GM18502 (cell line): ENCODE measurements at regions not wholly inside any gene's neighbourhood (a gene's known extent, or its start where the extent isn't known, plus 50 kb on each side); places are given as distances from the start of the nearest gene placed in this dataset.

Experiments used
- ATAC-seq: cut with Tn5 transposase; IDR thresholded peaks from one replicate; pipeline ENCODE4 v1.9.1; 2021; ENCODE audit warnings: mild to moderate bottlenecking; ENCODE audit not compliant: unreplicated experiment, poor library complexity

DNA sequence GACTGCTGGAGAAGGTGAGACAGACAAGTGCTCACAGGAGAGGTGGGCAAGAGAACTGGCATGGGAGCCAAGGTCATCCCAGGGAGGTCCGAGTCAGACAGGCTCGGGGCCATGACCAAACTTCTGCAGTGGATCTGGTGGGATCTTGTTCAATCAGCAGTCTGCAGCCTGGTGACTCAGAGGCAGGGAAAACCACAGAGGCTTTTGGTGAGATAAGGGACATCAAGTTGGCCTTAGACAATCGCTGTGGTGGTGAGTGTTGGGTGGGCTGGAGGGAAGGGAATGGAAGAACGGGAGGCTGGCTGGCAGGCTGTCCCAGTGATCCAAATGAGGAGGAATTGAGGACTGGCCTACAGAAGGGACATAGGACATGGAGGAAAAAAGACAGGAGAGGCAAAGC, 123.8 kb downstream of the TMEM174 start:
- ATAC-seq: no peak

DNA sequence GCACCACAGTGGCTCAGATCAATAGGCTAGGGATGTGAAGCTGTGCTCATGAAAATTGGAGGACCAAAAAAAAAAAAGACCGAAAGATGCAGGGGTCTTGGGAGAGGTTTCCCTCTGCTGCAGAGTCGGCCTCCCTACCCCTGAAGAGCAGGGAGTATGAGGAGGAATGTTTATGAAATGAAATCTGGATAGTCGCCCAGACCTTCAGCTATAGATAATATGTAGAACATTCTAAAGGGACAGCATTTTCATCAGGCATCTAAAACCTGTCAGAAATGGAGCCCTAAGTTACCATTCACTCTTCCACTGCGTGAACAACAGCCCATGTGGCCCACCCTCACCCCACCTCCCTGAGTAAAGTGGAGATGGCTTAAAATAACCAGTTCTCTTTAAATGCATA, 122.9 kb downstream of the TMEM174 start:
- no peak for ATAC-seq

DNA sequence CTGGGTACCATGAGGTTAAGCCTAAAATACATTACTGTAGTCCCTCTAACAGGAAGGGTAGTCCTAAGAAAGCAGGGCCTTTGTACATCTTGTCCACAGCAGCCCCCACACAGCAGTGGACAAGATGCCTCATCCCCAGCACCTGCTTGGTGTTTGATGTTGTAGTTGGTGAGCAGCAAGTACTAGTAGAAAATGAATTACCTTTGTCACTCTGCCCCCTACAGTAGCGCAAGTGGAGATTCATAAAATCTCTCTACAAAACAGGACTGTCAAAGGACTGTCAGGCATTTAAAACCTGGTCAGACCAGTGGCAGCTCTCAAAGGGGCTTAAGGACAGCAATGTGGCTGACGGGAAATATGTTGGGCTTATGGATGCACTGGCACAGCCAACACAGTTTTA, 122.5 kb downstream of the TMEM174 start:
- no peak for ATAC-seq

DNA sequence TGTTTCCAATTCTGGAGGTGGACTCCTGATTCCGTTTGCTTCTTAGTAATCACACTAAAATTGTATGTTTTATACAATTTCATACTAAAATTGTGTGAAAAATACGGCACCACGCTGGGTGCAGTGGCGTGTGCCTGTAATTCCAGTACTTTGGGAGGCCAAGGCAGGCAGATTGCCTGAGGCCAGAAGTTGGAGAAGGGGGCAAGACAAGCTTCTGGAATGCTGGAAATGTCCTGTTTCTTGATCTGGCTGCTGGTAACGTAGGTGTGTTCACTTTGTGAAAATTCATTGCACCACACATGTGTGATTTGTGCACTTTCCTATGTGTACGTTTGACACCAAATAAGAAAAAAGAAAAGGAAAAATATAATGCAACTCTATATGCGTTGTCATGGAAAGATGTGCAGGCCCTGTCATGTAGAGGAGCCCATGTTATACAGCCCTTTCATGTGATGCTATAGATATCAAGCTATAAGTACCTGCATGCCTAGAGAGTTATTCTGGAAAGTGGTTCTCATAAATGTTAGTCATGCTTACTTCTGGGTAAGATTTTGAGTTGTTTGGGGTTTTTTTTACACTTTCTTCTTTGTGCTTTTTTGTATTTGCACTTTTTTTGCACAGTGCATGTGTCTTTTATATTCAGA, 119.9 kb downstream of the TMEM174 start:
- no peak for ATAC-seq

DNA sequence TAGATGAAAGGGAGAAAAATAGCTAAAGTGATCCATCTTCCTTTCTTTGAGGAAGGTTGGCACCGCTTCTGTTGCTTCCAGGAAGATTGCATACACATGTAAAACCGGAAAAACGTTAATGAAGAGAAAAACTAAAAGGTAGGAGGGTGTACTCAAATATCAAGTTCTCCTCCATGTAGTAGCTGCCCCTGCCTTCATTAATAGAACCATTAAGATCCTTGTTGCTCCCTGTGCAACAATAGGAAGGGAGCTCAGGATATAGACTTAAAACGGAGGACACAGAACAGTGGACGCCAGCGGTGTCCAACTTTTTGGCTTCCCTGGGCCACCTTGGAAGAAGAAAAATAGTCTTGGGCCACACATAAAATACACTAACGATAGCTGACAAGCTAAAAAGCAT, 118.9 kb downstream of the TMEM174 start:
- ATAC-seq: no peak

DNA sequence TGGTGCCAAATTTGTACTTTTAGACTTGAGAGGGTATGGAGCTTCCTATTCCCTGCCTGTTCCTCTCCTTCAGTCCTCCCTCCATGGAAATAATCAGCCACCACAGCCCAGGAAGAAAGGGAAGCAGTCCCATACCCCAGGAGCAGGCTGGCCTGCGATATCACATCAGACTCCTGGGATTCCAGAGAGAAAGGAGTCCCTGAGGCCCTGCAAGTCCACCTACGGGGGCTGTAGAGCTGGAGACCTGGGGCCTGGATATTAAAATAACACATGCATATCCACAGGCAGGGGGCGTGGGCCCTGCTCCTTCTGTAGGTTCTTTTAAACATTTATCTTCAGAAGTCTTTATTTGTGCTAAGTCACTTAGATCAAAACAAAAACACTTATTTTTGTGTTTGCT, 117.2 kb downstream of the TMEM174 start:
- no peak for ATAC-seq

DNA sequence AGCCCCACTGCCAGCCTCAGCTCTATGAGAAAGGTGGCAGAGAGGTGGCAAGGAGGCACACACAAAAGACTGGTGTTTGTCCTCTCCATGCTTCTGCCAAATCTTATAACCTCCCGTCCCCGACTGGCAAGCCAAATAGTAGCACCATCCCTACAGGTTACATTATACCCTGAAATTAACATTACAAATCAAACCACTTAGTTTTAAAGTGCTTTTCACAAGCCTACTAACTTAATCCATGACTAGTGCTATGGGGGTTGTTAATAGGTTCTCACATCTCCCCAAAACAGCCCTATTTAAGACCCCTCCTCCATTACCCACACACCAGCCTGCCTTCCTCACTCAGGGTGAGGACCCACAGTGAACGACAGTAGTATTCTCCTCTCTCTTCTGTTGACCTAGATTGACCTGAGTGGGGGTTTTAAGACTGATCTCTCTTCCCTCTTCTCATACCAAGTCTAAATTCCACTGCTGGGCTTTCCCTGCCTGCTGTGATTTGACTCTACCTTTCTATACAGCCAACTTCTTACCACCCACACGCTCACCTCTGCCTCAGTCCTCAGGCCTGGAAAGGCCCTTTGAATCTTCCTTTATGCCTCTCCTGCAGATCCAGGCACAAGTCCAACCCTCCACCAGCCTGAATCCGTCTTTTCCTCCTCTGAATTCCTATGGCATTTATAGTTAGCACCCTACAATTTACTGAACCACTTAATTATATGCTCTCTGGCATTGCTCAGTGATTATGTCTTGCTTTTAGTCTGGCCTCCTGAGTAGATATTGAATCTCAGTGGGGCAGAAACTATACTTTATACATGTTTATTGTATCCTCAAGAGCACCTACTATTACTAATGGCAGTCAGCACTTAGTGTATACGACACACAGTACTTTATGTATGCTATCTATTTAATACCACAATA, 116.1 kb downstream of the TMEM174 start:
- no peak for ATAC-seq

DNA sequence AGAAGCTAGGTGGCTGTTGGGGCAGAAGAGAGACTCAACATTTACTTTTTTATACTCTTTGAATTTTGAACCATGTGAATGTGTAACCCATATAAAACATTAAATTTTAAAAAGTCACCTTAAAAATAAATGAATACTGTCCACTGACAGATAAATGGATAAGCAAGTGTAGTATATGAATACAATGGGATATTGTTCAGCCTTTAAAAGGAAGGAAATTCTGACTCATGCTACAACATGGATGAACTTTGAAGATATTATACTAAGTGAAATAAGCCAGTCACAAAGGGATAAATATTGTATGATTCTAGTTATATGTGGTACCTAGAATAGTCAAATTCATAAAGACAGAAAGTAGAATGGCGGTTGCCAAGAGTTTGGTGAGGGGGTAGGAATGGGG, 113.9 kb downstream of the TMEM174 start:
- no peak for ATAC-seq

DNA sequence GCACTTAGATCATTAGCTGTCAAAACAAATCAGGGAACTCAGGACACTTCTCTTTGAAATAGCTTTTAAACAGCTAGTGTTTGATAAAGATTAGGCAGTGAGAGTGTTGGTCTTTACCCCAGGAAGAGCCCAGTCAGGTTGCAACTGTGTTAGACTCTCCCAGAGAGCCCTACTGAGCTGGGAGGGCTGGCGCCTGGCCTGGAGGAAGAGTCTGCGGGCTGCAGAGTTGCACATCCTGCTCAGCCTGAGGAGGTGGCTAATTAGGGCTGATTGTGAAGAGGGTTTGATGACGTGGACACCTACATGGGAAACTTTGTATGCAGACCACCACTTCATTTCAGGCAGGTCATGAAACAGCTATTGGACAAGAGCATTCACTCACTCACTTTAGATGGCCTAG, 112.0 kb downstream of the TMEM174 start:
- ATAC-seq: no peak

DNA sequence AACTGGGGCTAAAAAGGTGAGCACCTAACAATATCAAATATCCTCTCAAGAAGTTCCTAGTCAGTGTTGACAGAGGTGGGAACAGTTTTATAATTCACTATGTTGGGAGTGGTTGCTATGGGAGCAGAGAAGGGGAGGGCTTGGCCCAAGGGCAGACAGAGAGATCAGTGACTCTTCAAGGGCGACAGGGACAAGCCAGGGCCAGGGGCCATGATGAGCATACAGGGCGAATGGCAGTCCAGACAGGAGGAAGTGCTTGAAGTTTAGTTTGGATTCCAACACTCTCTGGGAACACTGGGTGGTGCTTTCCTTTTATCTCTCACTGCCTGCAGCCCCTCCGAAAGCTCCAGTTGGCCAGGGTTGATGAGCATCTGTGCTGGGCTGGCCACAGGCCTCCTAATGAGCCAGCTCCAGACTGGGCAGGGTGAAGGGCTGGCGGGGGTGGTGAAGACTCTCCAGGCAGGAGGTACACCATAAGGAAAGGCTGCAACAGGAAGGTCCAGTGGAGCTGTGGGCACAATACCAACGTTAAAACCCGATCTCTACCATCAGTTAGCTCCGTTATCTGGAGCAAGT, 111.3 kb downstream of the TMEM174 start:
- ATAC-seq: no peak

DNA sequence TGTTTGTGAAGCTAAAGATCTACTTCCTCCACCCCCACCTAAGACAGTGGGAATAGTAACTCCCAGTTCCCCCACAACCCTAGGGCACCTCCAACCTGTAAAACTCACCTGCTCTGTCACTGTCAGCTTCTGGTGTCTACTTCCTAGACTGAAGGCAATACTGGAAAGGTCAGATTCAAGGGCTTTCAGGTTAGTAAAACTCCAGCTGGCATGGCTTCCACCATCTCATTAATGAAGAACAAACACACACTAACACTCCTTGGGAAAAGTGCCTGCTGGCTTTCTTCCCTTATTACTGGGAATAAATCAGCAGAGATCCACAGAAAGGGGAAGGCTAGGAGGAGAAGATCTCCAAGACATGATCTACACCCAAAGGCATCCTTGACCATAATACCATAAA, 109.9 kb downstream of the TMEM174 start:
- ATAC-seq: no peak

DNA sequence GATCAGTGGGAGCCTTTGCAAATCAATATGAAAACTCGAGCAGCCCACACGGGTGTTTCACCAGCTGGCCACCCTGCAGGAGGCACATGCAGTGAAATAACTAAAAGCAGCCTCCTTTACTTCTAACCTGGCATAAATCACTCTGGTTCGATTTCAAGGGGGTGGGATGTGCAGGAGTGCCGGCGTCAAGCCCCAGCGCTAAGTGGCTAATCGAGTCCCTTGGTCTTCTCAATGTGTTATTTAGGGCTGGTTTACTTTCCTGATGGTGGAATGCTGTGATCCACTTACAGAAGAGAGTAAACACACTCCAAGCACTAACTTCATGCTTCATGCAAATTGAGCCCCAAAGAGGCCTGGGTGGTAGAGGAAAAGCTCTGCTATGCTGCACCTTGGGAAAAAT, 109.4 kb downstream of the TMEM174 start:
- no peak for ATAC-seq

DNA sequence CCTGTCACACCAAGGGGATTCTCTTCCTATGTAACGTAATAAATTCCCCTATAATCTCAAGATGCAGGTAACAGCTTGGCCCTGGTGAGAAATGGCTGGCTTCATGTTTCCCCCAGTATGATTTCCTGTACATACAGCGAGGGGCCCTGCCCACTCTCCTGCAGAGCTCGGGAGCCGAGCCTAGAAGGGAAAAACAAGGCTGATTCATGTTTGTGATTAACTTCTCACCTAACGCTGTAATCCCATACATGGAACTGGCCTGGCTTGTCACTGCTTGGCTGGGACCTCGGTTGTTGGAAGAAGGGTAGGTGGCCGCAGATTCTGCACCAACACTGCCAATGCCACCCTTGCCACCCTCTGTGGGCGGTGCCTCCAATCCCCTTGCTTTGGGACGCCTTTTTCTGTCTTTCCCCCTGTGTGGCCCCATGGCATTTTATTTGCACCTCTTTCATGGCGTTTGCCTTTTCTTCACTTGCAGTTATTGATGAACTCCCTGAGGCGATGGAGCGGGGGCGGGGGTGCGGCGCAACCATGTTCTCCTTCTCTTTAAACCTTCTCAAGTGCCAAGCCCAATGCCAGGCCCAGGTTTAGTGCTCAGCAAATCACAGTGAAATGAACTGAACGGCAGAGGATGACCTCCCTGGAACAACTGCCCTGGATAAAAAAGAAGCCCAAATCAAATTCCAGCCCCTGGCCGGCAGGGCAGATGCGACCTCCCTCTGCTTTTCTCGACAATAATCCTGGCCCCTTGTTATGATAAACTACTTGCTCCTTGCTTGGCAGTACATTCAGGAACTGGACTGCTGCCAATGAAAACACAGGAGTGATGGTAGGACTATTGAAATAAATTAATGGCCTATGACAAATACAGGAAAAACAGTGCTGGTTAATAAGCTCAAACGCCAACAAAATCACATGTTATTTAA, 108.1 kb downstream of the TMEM174 start:
- no peak for ATAC-seq

DNA sequence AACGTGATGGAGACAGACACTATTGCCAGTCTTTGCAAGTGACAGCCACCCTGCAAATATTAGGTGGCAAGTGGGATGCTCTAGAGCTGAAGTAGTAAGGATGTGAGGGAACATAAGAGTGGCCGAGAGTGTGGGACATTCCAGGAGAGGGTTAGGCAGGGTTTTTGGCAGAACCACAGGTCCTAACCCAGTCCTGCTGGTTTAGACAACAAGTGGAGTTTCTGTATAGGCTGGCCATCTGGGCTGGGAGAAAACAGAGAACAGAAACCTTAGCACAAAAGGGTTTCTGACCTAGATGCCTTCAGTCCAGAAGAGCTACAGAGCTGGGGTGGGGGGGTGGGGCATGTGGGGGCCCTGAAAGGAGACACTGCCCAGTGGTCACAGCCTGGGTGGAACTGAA, 107.4 kb downstream of the TMEM174 start:
- ATAC-seq: no peak

DNA sequence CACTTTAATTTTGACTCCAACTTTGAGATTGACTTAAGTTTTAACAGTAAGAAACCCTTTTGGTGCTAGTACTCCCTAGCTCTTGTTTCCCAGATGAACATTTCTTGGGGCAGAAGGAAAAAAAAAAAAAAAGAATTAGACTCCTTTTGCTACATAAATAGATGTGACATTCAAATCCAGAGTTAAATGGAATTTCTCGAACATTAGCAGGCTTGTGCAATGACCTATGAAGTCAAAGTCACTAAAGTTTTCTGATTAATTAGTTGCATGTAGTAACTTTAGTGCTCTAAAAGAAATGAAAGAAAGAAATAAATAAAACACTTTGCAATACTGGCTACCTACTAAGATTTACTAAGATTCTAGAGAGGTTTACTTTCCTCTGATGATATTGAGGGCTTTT, 106.8 kb downstream of the TMEM174 start:
- ATAC-seq: no peak

DNA sequence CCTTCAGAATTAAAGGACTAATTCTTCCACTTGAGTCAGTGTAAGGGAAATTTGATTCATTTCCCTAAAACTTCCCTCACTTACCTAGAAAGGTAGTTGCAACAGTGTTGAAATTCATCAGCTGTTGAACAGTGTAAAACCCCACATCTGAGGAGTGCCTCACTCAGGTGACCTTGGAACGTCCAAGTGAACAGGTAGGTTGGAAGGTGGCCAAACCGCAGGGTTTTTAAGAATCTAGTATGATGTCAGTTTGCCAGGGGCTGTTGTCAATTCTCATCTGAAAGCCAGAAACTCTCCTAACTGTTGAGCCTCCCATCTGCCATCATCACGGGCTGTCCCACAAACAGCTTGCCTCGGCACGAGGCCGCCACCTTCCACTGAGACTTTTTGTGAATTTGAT, 105.7 kb downstream of the TMEM174 start:
- ATAC-seq: no peak

DNA sequence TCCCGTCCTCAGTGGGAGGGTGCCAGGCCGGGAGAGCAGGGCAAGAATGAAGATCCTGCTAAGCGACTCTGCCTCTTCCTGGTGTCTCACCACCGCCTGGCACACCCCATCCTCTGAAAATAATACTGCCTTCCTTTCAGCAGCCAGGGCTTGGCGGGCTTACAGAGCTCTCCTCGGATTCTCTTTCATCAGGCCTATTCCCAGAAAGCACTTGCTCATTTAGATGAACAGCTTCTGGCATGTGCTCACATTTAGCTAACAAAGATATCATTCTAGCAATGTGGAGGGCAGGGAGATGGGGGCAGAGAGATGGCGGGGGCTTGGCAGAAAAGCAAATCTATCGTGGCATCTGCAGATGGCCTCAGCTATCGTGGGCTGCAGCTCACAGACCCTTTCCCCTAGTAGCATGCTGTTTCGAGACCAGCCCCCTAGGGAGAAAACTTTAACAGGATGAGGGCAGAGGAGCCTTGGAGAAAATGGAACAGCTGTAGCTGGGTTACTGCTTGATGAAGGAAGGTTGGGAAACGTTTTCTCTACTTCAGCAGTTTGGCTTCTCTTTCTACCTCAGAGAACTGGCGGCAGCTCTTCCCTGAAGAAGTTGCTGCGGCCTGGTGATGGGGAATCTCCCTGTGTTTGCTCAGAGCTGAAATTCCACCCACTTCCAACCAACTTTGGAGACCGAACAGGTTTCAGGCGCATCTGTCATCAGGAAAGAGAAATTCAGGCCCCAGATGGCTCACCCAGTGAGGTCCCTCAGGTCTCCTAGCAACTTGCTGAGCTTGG, 102.1 kb downstream of the TMEM174 start:
- no peak for ATAC-seq

DNA sequence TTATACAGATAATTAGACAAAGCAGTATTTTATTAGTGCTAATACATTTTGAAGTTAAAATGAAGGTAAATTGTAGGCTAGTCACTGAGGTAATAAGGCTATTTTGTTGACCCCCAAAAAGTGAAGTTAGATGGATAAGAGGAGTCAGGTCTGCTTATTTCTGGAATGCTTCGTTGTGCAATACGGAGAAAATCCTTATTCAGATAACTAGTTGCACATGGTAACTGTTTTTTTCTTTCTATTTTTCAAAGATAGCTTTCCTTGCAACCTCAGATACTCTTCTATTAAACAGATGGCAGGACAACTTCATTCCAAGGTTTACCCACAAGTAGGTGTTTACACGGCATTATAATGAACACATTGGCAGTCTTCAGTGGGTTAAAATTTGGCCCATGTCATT, 101.1 kb downstream of the TMEM174 start:
- ATAC-seq: no peak

DNA sequence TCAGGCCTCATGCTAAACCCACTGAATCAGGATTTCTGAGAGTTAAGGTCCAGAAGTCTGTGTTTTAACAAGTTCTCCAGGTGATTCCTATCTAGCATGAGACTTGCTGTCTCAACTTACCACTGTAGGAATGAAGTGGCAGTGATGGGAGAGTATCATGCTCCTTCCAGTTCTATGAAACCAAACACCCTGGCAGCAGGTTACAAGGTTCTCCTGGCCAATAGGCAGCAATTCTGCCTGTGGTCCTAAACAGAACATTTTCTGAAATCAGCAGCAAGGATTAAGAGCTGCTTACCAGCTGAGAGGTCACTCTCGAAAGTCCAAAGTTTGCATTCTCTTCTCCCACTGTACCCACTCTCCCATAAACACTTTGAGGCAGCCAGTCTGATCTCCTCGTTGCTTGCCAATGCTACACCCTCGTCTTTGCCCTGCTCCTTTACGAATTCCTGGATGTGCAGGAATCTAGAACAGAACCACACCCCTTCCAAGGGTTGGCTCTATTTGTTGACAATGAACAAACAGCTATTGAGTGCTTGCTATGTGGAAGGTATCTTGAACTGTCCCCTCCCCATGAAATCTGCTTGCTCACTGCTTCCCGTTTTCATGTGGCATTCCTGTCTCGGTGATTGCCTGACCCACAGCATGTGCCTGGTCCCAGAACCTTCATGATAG, 100.5 kb downstream of the TMEM174 start:
- ATAC-seq: no peak
